ENCODE measurements at regions not wholly inside any gene's neighbourhood (a gene's known extent, or its start where the extent isn't known, plus 50 kb on each side); places are given as distances from the start of the nearest gene placed in this dataset.
A peak's percentile ranks its signal among the peaks of the same experiment; 100 is the strongest.

DNA sequence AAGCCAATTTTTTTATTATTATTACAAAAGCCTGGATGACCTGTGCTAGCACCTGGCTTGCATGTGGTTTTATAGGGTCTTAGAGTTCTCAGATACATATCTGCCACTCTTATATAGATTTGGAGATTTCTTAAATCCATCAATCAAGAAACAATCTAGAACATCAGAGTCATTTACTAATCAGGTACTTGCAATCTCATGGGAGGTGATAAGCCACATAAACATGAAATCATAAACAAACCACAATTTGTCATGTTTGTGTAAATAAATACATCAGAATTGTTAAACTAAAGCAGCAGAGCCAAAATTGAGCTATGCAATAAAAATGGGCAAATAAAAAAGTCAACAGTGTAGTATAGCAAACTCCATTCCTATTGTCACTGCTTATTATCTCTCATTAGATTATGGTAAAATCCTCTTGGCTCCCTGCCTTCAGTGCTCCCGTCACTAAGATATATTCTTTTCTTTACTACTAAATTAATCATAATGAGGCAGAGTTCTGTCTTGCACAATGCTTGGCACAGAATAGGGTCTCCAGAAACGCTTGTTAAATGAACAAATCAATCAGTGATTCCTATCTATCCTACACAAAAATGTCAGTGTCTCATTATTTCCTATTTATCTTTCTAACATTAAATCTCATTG lies 108.7 kb upstream of the TTC29 start:
- no peak for DNase-seq (ENCODE audit: low spot score)

DNA sequence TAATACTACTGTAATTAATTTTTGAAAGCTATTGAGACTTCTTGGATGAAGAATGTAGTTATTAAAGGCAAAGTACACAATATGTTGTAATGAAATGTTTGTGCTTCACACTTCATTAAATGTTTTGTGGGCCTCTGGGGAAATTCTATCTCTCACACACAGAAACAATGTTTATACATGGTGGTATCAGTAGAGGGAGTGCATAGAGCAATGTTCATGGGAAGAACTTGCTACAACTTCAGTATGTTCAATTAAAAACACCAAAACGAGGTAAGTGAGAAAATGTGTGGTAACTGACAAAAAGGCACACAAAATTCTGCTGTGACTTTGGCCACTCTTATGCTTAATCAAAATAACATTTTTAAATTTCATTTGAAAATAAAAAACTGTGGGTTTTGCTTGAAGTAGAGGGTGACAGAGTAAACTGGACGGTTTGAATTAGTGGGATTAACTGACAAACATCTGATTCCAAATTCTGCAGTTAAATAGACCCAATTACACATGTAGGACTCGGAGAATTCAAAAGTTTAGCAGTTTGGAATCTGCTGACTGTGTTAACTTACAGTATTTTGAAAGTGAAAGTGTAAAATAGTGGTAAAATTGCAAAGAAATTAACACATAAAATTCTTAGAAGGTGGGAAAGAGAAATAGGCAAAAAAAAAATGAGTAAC lies 111.4 kb upstream of the TTC29 start:
- no peak for DNase-seq (ENCODE audit: low spot score)

DNA sequence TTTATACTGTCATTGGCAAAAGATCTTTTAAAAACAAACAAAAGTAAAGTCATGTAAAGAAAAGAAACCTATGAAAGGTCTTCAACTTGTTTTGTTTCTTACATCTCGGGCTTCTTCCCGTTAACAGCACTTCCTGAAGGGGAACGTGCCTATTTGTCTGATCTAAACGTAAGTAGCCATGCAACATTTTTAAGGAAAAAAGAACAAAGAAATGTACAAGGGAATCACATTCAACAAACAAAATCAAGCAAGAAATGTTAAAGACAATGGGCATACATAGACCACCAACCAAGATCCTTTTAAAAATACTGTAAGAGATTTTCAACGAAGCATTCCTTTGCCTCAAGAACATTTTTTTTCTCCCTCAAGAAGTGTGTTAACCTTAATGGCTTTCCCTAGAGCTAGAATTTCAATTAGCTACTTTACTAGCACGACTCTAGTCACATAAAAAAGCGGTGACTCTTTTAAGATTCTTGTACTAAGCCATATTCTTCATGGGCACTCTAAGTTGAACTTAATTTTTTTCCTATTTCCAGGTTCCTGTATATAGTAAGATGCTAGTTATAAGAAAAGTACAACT lies 112.0 kb upstream of the TTC29 start:
- no peak for DNase-seq (ENCODE audit: low spot score)

DNA sequence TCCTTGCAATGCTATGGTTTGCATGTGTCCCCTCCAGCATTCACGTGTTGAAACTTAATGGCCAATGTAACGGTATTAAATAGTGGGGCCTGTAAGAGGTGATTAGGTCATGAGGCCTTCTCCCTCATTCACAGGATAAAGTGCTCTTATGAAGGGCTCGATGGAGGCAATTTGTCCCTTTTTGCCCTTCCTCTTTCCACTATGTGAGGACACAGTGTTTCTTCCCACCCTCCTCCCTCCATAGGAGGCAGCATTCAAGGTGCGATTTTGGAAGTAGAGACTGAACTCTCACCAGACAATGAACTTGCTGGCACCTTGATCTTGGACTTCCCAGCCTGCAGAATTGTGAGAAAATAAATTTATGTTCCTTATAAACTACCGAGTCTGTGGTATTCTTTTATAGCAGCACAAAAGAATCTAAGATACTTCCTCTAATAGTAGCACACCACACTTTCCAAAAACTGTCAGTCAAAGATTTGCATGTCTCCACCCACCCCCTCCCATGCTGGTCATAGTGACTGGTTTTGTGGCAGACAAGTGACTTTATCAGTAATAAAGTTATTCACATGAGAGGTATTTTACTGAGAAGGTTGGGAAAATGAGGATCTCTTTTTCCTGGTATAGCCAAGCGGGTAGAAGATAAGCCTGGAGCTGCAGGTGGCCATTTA lies 113.5 kb upstream of the TTC29 start:
- no peak for DNase-seq (ENCODE audit: low spot score)

DNA sequence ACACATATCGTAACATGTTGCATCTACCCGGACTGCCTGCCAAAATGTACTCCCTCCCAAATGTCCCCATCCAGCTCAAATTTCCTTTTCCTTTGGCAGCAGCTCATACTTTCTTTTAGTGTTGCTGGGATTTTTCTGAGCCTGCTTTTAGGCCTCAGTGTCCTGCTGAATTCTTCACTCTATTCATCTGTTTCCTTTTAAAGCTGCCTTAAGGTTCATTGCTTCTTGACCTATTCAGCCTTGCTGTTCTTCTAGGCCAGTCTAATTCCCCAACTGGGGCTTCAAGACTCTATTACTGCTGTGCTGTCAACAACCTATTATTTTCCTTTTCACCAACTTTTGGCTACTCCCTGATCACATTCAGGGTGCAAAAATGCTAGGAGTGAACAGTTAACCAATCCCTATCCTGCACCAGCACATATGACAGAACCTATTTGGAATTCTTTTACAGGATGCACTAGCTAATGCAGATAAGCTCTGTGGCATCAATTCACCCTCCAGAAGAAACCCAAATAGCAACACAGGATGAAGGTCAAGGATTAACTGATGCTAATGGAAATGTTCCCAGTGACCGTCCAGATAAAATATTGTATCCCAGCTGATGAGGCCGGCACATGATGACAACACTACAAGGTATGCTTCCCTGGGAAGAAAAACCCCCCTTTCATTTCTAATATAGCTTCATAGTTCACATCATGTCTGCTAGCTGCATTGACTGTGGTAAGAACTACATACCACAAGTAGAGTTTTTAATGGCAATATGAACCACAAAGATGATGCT lies 114.7 kb upstream of the TTC29 start:
- no peak for DNase-seq (ENCODE audit: low spot score)

DNA sequence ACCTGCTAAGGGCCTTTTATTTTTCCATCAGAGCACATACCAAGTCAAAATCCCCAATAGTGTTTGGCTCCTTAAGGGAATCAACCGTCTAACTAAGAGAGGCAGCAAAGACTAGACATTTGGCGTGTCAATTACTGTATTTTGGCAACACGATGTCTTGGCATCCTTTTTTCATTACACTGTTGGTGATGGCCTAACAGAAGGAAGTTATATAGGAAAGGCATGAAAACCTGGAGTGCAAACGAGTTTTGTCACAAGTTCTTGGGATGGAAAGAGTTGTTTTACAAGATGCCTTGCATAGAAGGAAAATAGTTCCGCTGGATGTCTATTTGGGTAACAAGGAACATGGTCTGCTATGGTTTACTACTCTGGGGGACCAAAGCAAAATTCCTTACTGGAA lies 119.2 kb upstream of the TTC29 start:
- no peak for DNase-seq (ENCODE audit: low spot score)

DNA sequence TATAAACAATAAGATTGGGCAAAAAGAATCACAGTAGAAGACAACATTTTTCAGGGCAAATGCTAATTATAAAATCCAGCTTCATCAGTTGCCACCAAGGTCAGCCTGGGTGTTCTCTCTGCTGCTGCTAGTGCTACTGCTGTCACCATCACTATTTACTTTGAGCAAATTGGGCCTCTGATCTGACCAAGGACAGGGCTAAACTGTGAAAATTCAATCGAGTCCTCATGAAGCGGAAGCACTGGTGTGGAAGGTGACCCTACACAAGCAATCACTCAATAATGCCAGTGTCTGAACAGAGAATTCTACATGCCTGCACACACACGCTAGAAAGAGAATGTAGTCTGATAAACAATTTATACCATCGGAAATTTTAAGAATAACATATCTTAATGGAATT lies 122.9 kb upstream of the TTC29 start:
- no peak for DNase-seq (ENCODE audit: low spot score)

DNA sequence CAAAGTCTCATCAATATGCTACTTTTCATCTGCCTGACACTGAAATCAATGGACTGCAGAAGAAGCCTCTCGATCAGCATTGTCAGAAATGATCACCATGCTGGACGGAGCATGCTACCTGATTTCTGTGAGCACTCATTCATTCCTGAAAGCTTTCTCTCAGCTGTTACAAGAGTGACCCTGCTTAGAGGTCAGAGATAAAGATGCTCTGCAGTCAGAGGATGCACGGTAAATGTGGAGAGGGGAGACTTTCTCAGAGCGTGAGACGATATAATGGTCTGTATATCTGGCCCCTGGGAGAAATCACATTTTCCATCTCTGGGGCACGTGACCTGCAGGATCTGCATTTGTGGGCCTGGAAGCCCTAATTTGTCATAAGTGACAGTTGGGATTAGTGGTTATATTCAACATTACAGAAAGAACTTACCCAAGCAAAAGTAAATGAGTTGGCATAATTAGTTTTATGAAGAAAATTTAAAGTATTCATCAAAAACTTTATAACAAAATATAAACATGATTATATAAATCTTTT lies 125.6 kb upstream of the TTC29 start:
- no peak for DNase-seq (ENCODE audit: low spot score)

DNA sequence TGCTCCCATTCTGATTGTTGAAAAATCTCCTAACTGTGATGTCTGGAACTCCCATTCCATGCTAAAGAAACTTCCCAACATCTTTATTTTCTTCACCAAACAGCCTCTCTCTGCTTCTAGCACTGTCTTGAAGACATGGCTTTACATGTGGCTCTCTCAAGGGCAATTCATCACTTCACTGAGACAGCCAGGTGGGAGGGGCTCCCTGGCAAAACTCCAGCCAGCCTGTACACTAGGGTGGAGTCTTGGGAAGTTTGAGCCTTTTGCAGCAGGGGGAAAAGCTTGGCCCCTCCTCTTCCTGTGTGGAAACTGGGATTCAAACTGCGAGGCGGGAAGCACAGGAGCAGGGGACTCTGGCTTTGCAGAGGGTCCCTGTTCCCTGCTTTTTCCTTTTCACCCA lies 130.5 kb upstream of the TTC29 start:
- peak; percentile 8 for DNase-seq (ENCODE audit: low spot score)

DNA sequence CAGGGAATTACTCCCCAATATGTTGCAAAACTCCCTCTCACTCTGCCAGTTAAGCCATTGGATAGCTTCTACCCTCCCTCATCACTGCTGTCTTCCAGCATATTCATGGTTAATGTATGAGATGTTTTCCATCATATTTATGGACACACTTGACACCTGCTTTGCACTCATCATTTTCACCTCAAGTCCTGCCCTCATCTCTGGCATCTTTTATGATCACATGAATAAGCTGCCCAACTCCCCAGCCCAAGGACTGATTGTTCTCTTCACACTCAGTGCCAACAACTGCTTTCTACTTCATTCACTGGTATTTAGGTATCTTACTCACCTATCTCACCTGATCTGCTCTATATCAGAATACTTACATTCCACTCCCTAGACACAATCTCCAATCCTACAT lies 131.1 kb upstream of the TTC29 start:
- DNase-seq (ENCODE audit: low spot score) = no peak

DNA sequence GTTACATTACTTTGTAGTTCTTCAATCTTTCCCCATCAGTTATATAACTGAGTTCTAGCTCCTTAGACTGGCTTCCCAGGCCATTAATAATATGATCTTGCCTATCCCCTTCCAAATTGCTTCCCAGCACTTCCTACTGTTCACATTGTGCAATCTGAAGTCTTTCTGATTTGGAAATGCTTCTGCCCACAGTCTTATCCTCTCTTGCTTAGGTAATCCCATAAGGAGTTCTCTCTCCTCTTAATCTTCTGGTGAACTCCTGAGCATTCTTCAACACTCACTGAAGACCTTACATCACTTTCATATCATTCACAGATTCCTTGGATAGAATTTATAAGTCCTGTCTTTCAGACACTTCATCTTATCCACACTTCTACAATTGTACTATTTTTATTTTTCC lies 132.7 kb upstream of the TTC29 start:
- DNase-seq (ENCODE audit: low spot score) = no peak

DNA sequence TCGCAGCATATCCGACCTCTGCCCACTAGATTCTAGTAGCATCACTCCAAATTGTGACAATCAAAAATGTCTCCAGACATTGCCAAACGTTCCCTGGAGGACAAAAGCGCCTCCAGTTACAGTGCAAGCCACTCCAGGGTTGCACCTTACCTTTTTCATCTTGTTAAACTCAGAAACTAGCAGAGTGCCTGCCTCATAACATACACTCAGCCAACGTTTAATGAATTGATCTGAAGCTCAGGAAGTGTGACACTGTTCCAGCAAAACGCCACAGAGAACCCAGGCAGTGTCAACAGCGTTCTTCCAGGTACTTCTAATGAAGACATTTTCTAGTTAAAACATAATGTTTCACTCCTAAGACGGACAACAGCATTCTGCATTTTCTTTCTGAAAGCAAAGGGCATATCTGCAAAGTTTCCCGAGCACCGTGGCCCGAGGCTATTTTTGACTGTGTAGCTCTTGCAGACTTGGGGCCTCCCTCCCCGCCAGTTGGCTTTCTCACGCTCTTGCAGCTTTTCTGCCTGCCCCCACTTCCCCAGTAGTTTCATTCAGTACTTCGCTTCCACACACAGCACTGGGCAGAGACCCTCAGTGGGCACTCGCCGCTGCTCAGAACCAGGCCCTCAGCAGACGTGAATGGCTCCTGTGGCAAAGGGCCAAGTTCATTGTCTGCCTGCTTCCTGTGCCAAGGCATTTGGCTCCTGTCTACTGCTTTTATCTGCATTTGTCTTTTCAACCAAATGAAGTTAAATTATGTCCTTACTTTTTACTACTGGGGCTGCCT lies 133.4 kb upstream of the TTC29 start:
- no peak for DNase-seq (ENCODE audit: low spot score)

DNA sequence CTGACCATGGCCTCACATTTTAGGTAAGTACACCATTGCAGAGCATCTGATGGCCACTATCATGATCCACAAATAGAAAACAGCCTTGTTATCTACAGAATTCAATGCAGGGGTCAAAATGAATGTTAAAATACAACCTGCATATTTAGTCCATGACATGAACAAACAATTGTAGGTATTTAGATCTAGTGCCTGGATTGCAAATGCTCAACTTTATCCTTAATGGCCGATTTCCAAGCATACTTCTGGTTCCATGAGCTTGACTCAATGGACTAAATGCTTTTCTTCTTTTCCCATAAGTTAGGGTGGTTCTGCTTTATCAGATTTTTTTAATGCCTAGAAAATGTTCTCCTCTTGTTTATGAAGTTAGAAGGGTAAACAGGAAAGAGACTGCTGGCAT lies 139.2 kb upstream of the TTC29 start:
- DNase-seq (ENCODE audit: low spot score) = no peak

DNA sequence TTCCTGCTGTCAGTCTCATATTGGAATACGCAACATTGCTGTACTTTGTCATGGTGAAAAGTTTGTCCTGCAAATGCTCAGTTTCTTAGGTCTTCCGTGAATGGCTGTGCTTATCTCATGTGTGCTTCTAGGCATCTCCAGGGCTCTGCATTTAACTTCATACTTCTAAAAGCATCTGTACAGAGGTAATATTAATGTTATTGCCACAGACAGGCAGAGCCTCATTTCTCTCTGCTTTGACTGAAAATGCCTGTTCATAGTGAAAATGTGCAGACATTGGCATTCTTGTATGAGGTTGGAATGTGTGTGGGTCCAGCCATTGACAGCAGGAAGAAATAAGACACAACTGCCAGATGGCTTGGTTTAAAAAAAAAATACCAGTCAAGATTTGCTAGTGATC lies 140.1 kb upstream of the TTC29 start:
- no peak for DNase-seq (ENCODE audit: low spot score)

DNA sequence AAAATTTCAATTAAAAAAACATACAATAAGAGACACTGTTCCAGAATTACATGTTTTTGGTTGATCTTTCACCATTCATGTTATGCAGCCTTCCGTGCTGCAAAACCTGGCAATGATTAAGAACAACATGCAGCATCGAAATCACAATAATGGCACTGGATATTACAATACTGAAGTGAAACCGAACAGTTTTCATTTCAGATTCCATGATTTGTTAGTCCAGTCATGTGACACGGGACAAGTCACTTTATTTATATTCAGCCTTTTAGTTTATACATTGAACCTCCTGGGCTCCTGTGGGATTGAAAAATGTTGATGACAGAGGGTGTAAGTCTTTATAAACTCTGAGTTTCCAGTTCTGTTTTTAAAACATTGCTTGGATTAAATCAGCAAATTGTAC lies 142.5 kb upstream of the TTC29 start:
- DNase-seq (ENCODE audit: low spot score) = no peak

DNA sequence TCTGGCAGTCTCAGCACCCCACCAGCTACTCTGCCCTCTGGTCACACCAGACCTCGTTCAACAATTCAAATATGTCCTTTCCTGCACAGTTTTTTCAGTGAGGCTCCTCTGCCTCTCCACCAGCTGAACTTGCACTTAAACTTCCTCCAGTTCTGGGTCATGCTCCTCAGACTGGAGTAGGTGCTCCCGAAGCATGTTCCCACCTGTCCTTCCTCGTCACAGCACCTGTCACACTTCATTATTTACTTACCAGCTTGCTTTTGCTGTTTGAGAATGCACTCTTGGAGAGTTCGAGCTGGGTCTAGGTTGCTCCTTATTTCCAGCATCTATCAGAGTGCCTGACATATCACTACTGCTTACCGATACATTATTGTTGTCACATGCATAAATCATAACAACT lies 144.8 kb upstream of the TTC29 start:
- DNase-seq (ENCODE audit: low spot score) = no peak

DNA sequence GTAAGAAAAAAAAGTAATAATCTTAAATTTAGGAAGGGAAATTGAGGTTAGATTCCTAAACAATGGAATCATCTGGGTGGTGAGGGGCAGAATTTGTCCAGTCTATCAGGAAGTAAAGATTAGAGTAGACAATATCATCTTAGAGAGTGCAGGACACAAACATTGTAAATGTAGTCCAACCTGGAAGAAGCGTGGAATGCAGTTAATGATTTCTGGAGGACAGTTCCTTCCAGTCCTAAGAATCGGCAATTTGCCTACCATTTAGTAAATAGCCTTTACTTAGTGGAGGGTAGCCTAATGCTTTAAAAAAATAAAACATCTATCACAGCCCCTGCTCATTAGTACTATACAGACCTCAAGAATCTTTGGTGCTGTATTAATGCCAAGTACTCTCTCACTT lies 147.5 kb upstream of the TTC29 start:
- DNase-seq (ENCODE audit: low spot score) = no peak

DNA sequence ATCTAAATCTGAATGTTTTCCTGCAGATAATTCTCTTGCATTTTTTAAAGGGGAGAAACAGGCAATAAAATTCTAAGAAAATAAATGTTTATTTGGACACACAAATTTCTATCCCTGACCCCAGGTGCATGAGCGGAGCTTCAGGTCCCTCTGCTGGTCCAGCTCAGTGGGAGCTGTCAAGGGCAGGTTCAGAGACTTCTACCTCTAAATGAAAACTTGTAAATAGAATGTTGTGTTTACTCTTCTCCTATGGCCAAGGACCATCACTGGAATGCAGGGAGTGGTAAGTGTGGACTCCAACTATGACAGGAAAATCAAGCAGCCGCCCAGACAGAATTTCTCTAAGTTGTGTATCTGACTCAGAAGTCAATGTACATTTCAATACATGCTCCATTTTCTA lies 148.6 kb upstream of the TTC29 start:
- peak; percentile 9 for DNase-seq (ENCODE audit: low spot score)

DNA sequence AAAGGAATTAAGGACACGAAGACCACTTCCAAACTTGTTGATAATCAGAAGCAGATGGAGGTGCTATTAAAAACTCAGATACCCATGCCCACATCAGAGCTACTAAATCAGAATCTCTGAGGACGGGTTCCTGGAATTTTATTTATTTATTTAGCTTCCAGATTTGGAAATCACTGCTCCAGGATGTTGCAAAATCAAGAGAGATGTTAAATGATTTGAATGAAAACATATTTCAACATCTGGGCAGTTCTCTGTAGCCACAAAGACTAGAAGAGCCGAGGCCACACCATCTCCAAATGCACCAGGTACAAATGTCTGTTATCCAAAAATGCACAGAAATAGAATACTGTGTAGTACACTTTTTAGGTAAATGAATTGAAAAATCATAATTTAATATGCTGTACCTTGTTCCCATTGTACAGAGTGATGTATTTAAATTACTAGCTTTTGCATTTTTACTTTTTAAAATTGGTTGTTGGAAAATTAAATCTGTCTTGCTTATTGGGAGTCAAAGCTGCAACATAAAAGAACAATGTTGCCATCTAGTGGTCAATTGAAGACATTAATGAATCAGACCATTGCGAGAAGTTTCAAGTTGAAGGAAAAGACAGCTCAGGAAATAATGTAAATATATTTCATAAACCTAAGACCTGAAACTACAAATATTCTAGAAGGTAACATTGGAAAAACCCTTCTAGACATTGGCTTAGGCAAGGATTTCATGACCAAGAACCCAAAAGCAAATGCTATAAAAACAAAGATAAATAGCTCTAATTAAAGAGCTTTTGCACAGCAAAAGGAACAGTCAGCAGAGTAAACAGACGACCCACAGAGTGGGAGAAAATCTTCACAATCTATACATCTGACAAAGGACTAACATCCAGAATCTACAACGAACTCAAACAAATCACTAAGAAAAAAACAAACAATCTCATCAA lies 151.3 kb upstream of the TTC29 start:
- DNase-seq (ENCODE audit: low spot score) = peak; percentile 46

DNA sequence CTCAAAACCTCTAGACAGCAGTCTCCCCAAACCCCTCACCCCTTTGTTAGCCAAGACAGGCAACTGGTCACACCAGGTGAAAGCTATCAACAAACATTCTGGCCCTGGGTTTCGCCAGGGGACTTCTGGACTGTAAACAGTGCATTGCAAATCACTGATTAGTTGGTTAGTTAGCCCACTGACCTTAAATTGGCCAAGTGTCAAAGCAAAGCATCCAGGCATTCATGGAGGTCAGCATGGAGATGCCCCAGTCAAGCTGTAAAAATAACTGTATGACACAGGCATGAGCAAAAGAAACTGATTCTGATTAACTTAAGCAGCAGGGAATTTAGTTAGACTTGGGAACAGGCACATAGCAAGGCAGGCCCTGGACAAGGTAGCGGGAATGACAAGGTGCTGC lies 156.0 kb upstream of the TTC29 start:
- DNase-seq (ENCODE audit: low spot score) = no peak

Measured in HT-29 (cell line).